Peyer's patch (tissue), 4 donors: ENCODE measurements at regions not wholly inside any gene's neighbourhood (a gene's known extent, or its start where the extent isn't known, plus 50 kb on each side); places are given as distances from the start of the nearest gene placed in this dataset.

Source experiments
- POLR2A ChIP-seq, 2 donors: fragments of 450-650 bp; IDR thresholded peaks; one replicate each; pipeline ENCODE4 v1.5.1; 2017; ENCODE audit warnings: antibody characterized with exemption in 2 of 2, mild to moderate bottlenecking in 2 of 2, moderate library complexity in 2 of 2
- TF ChIP-seq, protein P1 (sequence below), 6 experiments: fragments of 450-650 bp in 4 of 6; fragments of 200-600 bp in 2 of 6; sonication (generic) in 1 of 6; IDR thresholded peaks; one replicate each; pipeline ENCODE4 v1.5.1; 2017 to 2019; ENCODE audit warnings: antibody characterized with exemption in 6 of 6, mild to moderate bottlenecking in 3 of 6, moderate library complexity in 1 of 6

DNA sequence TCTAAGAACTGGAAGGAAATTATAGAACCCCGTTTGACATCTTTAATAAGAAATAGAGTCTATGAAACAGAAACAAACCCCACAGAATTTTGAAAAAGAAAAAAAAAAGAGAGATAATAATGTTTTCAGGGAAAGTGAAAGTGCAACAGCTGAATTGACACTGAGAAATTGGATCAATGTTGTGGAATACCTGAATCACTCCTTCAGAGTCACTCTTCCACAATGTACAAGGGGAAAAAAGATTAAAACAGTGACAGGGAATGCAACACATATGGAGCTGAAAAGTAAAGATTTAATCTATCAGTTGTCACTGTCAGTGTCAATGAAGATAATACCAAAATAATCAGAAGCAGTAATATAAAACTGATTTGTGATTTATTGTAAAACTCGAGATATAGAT lies 520.8 kb upstream of the HS3ST5 start:
- TF ChIP-seq, protein P1, sequence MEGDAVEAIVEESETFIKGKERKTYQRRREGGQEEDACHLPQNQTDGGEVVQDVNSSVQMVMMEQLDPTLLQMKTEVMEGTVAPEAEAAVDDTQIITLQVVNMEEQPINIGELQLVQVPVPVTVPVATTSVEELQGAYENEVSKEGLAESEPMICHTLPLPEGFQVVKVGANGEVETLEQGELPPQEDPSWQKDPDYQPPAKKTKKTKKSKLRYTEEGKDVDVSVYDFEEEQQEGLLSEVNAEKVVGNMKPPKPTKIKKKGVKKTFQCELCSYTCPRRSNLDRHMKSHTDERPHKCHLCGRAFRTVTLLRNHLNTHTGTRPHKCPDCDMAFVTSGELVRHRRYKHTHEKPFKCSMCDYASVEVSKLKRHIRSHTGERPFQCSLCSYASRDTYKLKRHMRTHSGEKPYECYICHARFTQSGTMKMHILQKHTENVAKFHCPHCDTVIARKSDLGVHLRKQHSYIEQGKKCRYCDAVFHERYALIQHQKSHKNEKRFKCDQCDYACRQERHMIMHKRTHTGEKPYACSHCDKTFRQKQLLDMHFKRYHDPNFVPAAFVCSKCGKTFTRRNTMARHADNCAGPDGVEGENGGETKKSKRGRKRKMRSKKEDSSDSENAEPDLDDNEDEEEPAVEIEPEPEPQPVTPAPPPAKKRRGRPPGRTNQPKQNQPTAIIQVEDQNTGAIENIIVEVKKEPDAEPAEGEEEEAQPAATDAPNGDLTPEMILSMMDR (IDR thresholded peaks at IDR 0.05) = no peak
- no peak for TF ChIP-seq POLR2A (IDR thresholded peaks at IDR 0.05)
